Skin epidermis (tissue), 12 donors: ENCODE measurements at regions not wholly inside any gene's neighbourhood (a gene's known extent, or its start where the extent isn't known, plus 50 kb on each side); places are given as distances from the start of the nearest gene placed in this dataset.
"Not testable (repeated sequence)": the region's sequence is repeated elsewhere in the genome, so short reads cannot be mapped to it uniquely, and the experiment has no call there.

Experiments used
- H3K27ac ChIP-seq, 21 experiments: fragments of 200-600 bp; sonication (generic) in 11 of 21; one replicate each; pipeline ENCODE4 v1.5.0; 2020; ENCODE audit warnings: mild to moderate bottlenecking in 3 of 21, inconsistent platforms in 2 of 21, moderate library complexity in 2 of 21
- H3K4me3 ChIP-seq, 7 experiments: fragments of 200-600 bp; sonication (generic) in 2 of 7; one replicate each; pipeline ENCODE4 v1.5.0; 2020; ENCODE audit warnings: inconsistent platforms in 2 of 7, mild to moderate bottlenecking in 2 of 7, moderate library complexity in 1 of 7

- not testable (repeated sequence) for H3K27ac ChIP-seq, H3K4me3 ChIP-seq
Observed at GRCh38 chr14:105620178-105620864, 93.9 kb downstream of the TMEM121 start.

GRCh38 chr14:105620865-105621471 is 94.6 kb downstream of the TMEM121 start:
- H3K4me3 ChIP-seq, H3K27ac ChIP-seq: not testable (repeated sequence)

GRCh38 chr14:105621479-105622328 is 95.3 kb downstream of the TMEM121 start:
- H3K27ac ChIP-seq, H3K4me3 ChIP-seq: not testable (repeated sequence)

GRCh38 chr14:105622329-105622955 is 96.1 kb downstream of the TMEM121 start:
- Histone ChIP-seq H3K27ac (no peak overlapping the region), H3K4me3 (no peak overlapping the region)

GRCh38 chr14:105623178-105623577 is 96.8 kb downstream of the TMEM121 start:
- H3K27ac ChIP-seq, H3K4me3 ChIP-seq: not testable (repeated sequence)

GRCh38 chr14:105624346-105624745 is 98.0 kb downstream of the TMEM121 start:
- H3K4me3 ChIP-seq, H3K27ac ChIP-seq: not testable (repeated sequence)

- not testable (repeated sequence) for H3K27ac ChIP-seq, H3K4me3 ChIP-seq
Observed at GRCh38 chr14:105624749-105625434, 98.5 kb downstream of the TMEM121 start.

GRCh38 chr14:105625448-105625847 is 99.1 kb downstream of the TMEM121 start:
- H3K27ac ChIP-seq, H3K4me3 ChIP-seq: not testable (repeated sequence)

GRCh38 chr14:105626111-105626510 is 99.7 kb downstream of the TMEM121 start:
- H3K4me3 ChIP-seq, H3K27ac ChIP-seq: not testable (repeated sequence)

GRCh38 chr14:105626651-105627050 is 100.3 kb downstream of the TMEM121 start:
- not testable (repeated sequence) for H3K27ac ChIP-seq, H3K4me3 ChIP-seq

- H3K27ac ChIP-seq, H3K4me3 ChIP-seq: not testable (repeated sequence)
Observed at GRCh38 chr14:105627287-105627686, 100.9 kb downstream of the TMEM121 start.

- Histone ChIP-seq H3K27ac (no peak overlapping the region), H3K4me3 (no peak overlapping the region)
Observed at GRCh38 chr14:105627701-105628100, 101.3 kb downstream of the TMEM121 start.

- H3K4me3 ChIP-seq, H3K27ac ChIP-seq: not testable (repeated sequence)
Observed at GRCh38 chr14:105628126-105628525, 101.7 kb downstream of the TMEM121 start.

GRCh38 chr14:105628531-105629067 is 102.2 kb downstream of the TMEM121 start:
- H3K27ac ChIP-seq, H3K4me3 ChIP-seq: not testable (repeated sequence)

- H3K4me3 ChIP-seq, H3K27ac ChIP-seq: not testable (repeated sequence)
Observed at GRCh38 chr14:105629091-105629885, 102.9 kb downstream of the TMEM121 start.

- H3K4me3 ChIP-seq = no peak overlapping the region
Observed at GRCh38 chr14:105629886-105630215, 103.5 kb downstream of the TMEM121 start.

GRCh38 chr14:105630293-105630934 is 104.0 kb downstream of the TMEM121 start:
- H3K4me3 ChIP-seq, H3K27ac ChIP-seq: not testable (repeated sequence)

More at GRCh38 chr14:105629886-105630215, 103.5 kb downstream of the TMEM121 start:
- no peak overlapping the region for H3K27ac ChIP-seq
